Spleen (tissue), 11 donors: ENCODE measurements at regions not wholly inside any gene's neighbourhood (a gene's known extent, or its start where the extent isn't known, plus 50 kb on each side); places are given as distances from the start of the nearest gene placed in this dataset.
A peak's percentile ranks its signal among the peaks of the same experiment; 100 is the strongest.

Experiments used
- DNase-seq: peaks from one replicate; pipeline ENCODE4 v3.0.0-alpha.2; 2020
- H3K27ac ChIP-seq, 8 donors: fragments of 200-600 bp; sonication (generic) in 7 of 8; 1 replicate in 4 of 8; 2 replicates in 4 of 8; pipeline versions ENCODE4 v1.5.0 to v1.8.0; 2016 to 2021; ENCODE audit warnings: inconsistent platforms in 4 of 8, mild to moderate bottlenecking in 4 of 8, moderate library complexity in 1 of 8
- H3K27me3 ChIP-seq, 7 donors: fragments of 200-600 bp; sonication (generic) in 6 of 7; replicated peaks in 1 of 7; 1 replicate in 4 of 7; 2 replicates in 3 of 7; pipeline versions ENCODE4 v1.5.0 to v1.8.0; 2016 to 2021; ENCODE audit warnings: inconsistent platforms in 3 of 7, mild to moderate bottlenecking in 1 of 7
- H3K36me3 ChIP-seq, 6 donors: fragments of 200-600 bp; sonication (generic) in 5 of 6; 1 replicate in 4 of 6; 2 replicates in 2 of 6; pipeline versions ENCODE4 v1.5.0 to v1.8.0; 2016 to 2021; ENCODE audit warnings: inconsistent platforms in 2 of 6
- H3K4me1 ChIP-seq, 6 donors: fragments of 200-600 bp; sonication (generic) in 5 of 6; 1 replicate in 3 of 6; 2 replicates in 3 of 6; pipeline versions ENCODE4 v1.5.0 to v1.8.0; 2016 to 2021; ENCODE audit warnings: inconsistent platforms in 3 of 6
- H3K4me3 ChIP-seq, 8 donors: fragments of 200-600 bp; sonication (generic) in 7 of 8; 1 replicate in 4 of 8; 2 replicates in 4 of 8; pipeline versions ENCODE4 v1.5.0 to v1.8.0; 2016 to 2021; ENCODE audit warnings: inconsistent platforms in 4 of 8, mild to moderate bottlenecking in 4 of 8, moderate library complexity in 2 of 8
- H3K9me3 ChIP-seq, 8 donors: fragments of 200-600 bp; sonication (generic) in 7 of 8; 1 replicate in 4 of 8; 2 replicates in 4 of 8; pipeline versions ENCODE4 v1.5.0 to v1.8.0; 2016 to 2021; ENCODE audit warnings: inconsistent platforms in 4 of 8
- POLR2A ChIP-seq, 3 donors: fragments of 450-650 bp; IDR thresholded peaks; one replicate each; pipeline ENCODE4 v1.5.1; 2017; ENCODE audit warnings: antibody characterized with exemption in 3 of 3, mild to moderate bottlenecking in 1 of 3
- POLR2AphosphoS5 ChIP-seq, 3 donors: sonication (generic); formaldehyde crosslinking; IDR thresholded peaks; one replicate each; pipeline ENCODE4 v1.5.1; 2017; ENCODE audit warnings: antibody characterized with exemption in 3 of 3
- WGBS, 5 donors: extraction: QIAGEN DNeasy Blood & Tissue Kit in 3 of 5; methylation state at CpG; one replicate each; pipeline versions ENCODE4 v1.1.5 to v1.1.7; 2013 to 2018; 5-methylcytosine and 5-hydroxymethylcytosine counted together
- intact Hi-C: fragments of 100-400 bp; cut with DNase I; formaldehyde crosslinking; loops from one replicate; pipeline ENCODE4 v1.15.0; 2023; ENCODE audit warnings: low total_unique reads
- TF ChIP-seq, protein P1 (sequence below), 11 experiments: fragments of 200-600 bp in 7 of 11; fragments of 450-650 bp in 4 of 11; sonication (generic) in 4 of 11; IDR thresholded peaks in 8 of 11; conservative IDR thresholded peaks in 3 of 11; 1 replicate in 7 of 11; 2 replicates in 4 of 11; pipeline versions ENCODE4 v1.4.0 to v1.8.0; 2016 to 2021; ENCODE audit warnings: antibody characterized with exemption in 11 of 11, inconsistent platforms in 4 of 11, mild to moderate bottlenecking in 1 of 11
- donor health status: healthy with polysubstance abuse.
- donor health status: DM: no; HTN: no; CAD: no; lungs with moderate emphysema.
- donor health status: DM: no; HTN: no; CAD: no.
- donor health status: Bipolar disorder and iron deficiency.
- donor health status: healthy.
- donor health status: DM: no; HTN: no; CAD: no.
- donor health status: DM: yes; HTN: yes; CAD: no.

DNA sequence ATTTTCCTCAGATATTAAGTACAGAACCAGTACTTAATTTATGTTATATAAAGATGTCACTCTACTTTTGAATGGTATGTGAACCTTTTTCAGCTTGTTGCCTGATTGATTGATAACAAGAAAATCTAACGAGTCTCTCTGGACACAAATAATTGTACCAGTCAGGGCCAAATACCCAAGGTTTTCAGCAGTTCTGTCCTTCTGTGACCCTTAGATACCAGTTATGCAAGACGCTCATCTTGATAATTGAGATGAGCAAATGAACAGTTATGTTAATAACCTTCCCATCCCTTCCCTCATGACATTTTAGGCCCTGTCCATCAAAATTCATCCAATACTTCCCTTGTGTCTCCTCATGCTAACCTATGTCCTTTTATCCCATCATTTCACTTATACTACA, 185.9 kb upstream of the G2E3 start:
- Histone ChIP-seq H3K36me3 (no peaks in the 10 kb centered on the region), H3K9me3 (no peaks in the 10 kb centered on the region), H3K27me3 (peaks cover 0 to 17% (median 0%) of the 10 kb centered on the region in 7 donors), H3K4me3 (no peak overlapping the region), H3K4me1 (no peaks in the 10 kb centered on the region), H3K27ac (no peak overlapping the region)
- TF ChIP-seq POLR2A (IDR thresholded peaks at IDR 0.05) = no peak
- WGBS, 5 donors = 83 to 92% (median 90%) methylated on average over 2 of the region's 2 CpGs
- no peak for DNase-seq
- intact Hi-C loops = no loop called here

DNA sequence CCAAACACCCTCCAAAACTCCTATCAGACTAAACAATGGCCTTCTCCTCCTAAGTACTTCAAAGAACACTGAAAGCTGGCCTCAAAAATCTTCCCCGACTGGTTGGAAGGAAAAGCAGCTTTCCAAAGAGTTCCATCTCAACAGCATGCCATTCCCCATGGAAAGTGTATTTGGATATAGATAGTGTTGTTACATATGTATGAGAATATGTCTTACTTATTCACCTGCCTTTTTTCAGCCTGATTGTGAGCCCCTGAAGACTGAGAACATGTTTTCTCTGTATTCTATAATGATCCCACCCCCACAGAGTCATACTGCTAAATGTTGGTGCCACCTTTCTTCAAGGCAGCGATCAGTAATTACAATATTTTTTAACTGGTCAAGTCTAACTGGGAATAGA, 185.4 kb upstream of the G2E3 start:
- Histone ChIP-seq H3K36me3 (no peaks in the 10 kb centered on the region), H3K27ac (no peak overlapping the region), H3K4me1 (no peaks in the 10 kb centered on the region), H3K4me3 (no peak overlapping the region), H3K9me3 (no peaks in the 10 kb centered on the region), H3K27me3 (peaks cover 0 to 17% (median 0%) of the 10 kb centered on the region in 7 donors)
- no peak for DNase-seq
- TF ChIP-seq, protein P1, sequence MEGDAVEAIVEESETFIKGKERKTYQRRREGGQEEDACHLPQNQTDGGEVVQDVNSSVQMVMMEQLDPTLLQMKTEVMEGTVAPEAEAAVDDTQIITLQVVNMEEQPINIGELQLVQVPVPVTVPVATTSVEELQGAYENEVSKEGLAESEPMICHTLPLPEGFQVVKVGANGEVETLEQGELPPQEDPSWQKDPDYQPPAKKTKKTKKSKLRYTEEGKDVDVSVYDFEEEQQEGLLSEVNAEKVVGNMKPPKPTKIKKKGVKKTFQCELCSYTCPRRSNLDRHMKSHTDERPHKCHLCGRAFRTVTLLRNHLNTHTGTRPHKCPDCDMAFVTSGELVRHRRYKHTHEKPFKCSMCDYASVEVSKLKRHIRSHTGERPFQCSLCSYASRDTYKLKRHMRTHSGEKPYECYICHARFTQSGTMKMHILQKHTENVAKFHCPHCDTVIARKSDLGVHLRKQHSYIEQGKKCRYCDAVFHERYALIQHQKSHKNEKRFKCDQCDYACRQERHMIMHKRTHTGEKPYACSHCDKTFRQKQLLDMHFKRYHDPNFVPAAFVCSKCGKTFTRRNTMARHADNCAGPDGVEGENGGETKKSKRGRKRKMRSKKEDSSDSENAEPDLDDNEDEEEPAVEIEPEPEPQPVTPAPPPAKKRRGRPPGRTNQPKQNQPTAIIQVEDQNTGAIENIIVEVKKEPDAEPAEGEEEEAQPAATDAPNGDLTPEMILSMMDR (IDR thresholded peaks at IDR 0.05 in 8 of 11, conservative IDR thresholded peaks at IDR 0.05 in 3 of 11) = no peak
- TF ChIP-seq POLR2A (IDR thresholded peaks at IDR 0.05) = no peak
- TF ChIP-seq POLR2AphosphoS5 (IDR thresholded peaks at IDR 0.05) = no peak
- 80 to 90% (median 87%) methylated on average over 2 of the region's 2 CpGs for WGBS, 5 donors
- intact Hi-C loops = no loop called here

- H3K4me3 ChIP-seq = no peak overlapping the region
- intact Hi-C loops = loop anchor here (5.0 kb wide), 1 partner anchor 147 kb away; no protein-coding TSS in a partner anchor
- peak; percentile 75 for DNase-seq
Observed at GRCh38 chr14:30375296-30375892, 183.6 kb upstream of the G2E3 start.

DNA sequence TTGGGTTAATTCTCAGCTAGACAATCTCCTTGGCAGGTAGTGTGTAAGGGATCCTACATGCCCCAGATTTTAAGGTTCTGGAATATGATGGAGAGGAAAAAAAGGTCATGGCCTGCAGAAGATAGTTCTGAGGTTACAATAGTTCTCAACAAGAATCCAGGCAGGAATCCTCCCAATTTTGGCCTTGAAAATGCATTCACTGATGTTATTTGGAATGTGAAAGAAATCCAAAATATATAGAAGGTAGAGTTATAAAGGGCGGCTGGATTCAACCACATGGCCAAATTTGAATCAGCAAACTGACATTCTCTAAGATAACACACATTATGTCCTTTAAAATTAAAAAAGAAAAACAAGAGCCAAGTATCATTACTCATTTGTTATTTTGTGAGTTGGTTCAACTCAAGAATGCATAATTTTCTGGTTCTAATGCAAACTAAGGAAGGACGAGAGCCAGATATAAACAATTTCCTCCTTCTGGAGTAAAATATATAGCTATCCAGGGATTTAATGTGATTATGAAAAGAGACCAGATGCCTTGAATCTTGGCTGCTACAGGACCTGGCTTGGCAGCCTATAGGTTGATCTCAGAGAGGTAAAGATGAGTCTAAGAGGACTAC, 177.0 kb upstream of the G2E3 start:
- no peak overlapping the region for H3K27ac ChIP-seq
- intact Hi-C loops = no loop called here
- 82 to 90% (median 88%) methylated on average over 2 of the region's 2 CpGs for WGBS, 5 donors
- TF ChIP-seq, protein P1 (IDR thresholded peaks at IDR 0.05 in 8 of 11, conservative IDR thresholded peaks at IDR 0.05 in 3 of 11) = no peak
- no peak for TF ChIP-seq POLR2AphosphoS5 (IDR thresholded peaks at IDR 0.05)
- TF ChIP-seq POLR2A (IDR thresholded peaks at IDR 0.05) = no peak
- H3K4me1 ChIP-seq = no peaks in the 10 kb centered on the region
- no peak for DNase-seq
- no peaks in the 10 kb centered on the region for H3K36me3 ChIP-seq
- peaks cover 0 to 3% (median 0%) of the 10 kb centered on the region in 7 donors for H3K27me3 ChIP-seq
- no peak overlapping the region for H3K4me3 ChIP-seq
- no peaks in the 10 kb centered on the region for H3K9me3 ChIP-seq

More at GRCh38 chr14:30375296-30375892, 183.6 kb upstream of the G2E3 start:
- H3K36me3 ChIP-seq = no peaks in the 10 kb centered on the region
- H3K4me1 ChIP-seq = no peaks in the 10 kb centered on the region
- TF ChIP-seq, protein P1 (IDR thresholded peaks at IDR 0.05 in 8 of 11, conservative IDR thresholded peaks at IDR 0.05 in 3 of 11) = peak; percentile 18 to 85 (median 65)
- TF ChIP-seq POLR2A (IDR thresholded peaks at IDR 0.05) = no peak
- no peak for TF ChIP-seq POLR2AphosphoS5 (IDR thresholded peaks at IDR 0.05)
- WGBS, 5 donors = 30 to 33% (median 32%) methylated on average over 5 of the region's 5 CpGs
- peaks cover 0 to 17% (median 0%) of the 10 kb centered on the region in 7 donors for H3K27me3 ChIP-seq
- H3K27ac ChIP-seq = no peak overlapping the region
- no peaks in the 10 kb centered on the region for H3K9me3 ChIP-seq
